RWPE1 (cell line): ENCODE measurements at regions not wholly inside any gene's neighbourhood (a gene's known extent, or its start where the extent isn't known, plus 50 kb on each side); places are given as distances from the start of the nearest gene placed in this dataset.
"Not testable (repeated sequence)": the region's sequence is repeated elsewhere in the genome, so short reads cannot be mapped to it uniquely, and the experiment has no call there.

Experiments
- CTCF ChIA-PET: fragments of 350-600 bp; sonication (Branson Sonifier 250); formaldehyde crosslinking; extraction: SDS; loops from one replicate; lab custom pipeline; 2021; lab: Yijun Ruan, JAX
- POLR2A ChIA-PET: fragments of 400-600 bp; formaldehyde crosslinking; extraction: SDS; loops from one replicate; lab custom pipeline; 2020; ENCODE audit warnings: antibody characterized with exemption; ENCODE audit not compliant: low non-redundant PET; lab: Yijun Ruan, JAX
- DNase-seq: peaks from one replicate; pipeline ENCODE4 v3.0.0; 2012; ENCODE audit warnings: low spot score
- H3K27ac ChIP-seq: fragments of 450-650 bp; 2 replicates; pipeline ENCODE4 v1.5.1; 2017
- TF ChIP-seq, protein P1 (sequence below): fragments of 450-650 bp; conservative IDR thresholded peaks from 2 replicates; pipeline ENCODE4 v1.5.1; 2017; ENCODE audit warnings: low read depth, mild to moderate bottlenecking

DNA sequence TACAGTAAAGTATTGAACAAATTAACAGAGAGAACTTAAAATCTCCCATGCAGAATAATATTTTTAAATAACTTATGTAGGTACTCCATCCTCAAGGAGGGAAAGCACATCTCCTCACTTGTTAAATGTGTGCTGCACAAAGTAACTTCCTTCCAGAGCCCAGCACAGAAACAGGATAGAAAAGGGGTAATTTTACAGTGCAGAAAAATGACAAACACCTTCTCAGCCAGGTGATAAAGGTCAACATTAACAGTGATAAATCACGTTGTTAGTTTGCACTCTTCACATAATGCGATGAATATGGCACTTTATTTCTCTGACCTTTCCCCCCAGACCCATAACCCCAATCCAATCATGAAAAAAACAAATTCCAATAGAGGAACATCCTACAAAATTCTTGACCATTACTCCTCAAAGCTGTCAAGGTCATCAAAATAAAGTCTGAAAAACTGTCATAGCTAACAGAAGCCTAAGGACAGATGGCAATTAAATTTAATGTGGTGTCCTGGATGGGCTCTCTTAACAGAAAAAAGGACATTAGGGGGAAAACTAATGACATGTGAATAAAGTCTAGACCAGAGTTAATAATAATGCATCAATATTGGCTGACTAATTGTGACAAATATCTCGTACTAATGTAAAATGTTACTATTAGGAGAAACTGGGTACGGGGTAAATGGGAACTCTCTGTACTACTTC is 547.4 kb upstream of the AGA start:
- ChIA-PET POLR2A (no interaction called here), CTCF (no interaction called here)
- TF ChIP-seq, protein P1, sequence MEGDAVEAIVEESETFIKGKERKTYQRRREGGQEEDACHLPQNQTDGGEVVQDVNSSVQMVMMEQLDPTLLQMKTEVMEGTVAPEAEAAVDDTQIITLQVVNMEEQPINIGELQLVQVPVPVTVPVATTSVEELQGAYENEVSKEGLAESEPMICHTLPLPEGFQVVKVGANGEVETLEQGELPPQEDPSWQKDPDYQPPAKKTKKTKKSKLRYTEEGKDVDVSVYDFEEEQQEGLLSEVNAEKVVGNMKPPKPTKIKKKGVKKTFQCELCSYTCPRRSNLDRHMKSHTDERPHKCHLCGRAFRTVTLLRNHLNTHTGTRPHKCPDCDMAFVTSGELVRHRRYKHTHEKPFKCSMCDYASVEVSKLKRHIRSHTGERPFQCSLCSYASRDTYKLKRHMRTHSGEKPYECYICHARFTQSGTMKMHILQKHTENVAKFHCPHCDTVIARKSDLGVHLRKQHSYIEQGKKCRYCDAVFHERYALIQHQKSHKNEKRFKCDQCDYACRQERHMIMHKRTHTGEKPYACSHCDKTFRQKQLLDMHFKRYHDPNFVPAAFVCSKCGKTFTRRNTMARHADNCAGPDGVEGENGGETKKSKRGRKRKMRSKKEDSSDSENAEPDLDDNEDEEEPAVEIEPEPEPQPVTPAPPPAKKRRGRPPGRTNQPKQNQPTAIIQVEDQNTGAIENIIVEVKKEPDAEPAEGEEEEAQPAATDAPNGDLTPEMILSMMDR = no peak
- no peak for DNase-seq
- no peak overlapping the region for H3K27ac ChIP-seq

DNA sequence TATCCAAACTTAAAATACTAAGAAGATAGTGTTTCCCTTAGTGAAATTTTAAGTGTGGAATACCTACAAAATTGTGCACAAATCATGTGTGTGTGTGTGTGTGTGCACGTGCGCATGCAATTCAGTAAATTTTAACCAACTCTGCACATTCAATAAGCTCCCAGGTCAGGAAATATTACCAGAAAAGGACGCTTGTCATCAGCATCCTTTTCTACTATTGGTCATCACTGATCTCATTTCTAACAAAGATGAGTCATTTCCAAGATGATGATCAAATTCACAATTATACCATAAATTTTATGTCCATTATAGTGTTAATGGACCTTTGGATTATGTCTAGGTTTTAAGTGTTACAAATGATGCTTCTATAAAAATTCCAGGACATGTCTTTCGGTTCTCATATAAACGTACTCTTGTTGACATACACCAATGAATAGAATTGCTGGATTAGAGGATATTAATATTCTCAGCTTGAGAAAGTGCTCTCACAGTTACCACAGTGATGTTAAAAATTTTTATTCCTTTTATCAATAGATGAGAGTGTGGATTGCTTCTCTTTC is 560.9 kb upstream of the AGA start:
- ChIA-PET POLR2A (no interaction called here), CTCF (no interaction called here)
- H3K27ac ChIP-seq = no peak overlapping the region
- TF ChIP-seq, protein P1 = no peak
- DNase-seq = no peak

DNA sequence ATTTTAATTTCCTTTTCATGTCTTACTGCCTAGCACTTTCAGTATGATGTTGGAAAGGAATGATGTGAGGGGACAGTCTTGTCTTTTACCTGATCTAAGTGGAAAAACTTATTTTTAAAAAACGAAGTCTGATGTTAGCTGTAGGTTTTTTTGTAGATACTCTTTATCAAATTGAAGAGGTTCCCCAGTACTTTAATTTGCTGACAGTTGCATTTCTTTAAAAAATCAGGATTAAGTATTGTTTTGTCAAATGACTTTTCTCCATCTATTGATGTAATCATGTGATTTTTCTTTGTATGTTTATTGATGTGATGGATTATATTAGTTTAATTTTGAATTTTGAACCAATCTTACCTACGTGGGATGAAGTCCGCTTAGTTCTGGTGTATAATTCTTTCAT is 568.4 kb upstream of the AGA start:
- no peak overlapping the region for H3K27ac ChIP-seq
- ChIA-PET POLR2A (no interaction called here), CTCF (no interaction called here)
- TF ChIP-seq, protein P1 = no peak
- no peak for DNase-seq

DNA sequence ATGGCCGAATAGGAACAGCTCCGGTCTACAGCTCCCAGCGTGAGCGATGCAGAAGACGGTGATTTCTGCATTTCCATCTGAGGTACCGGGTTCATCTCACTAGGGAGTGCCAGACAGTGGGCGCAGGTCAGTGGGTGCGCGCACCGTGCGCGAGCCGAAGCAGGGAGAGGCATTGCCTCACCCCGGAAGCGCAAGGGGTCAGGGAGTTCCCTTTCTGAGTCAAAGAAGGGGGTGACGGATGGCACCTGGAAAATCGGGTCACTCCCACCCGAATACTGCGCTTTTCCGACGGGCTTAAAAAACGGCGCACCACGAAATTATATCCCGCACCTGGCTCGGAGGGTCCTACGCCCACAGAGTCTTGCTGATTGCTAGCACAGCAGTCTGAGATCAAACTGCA is 572.8 kb upstream of the AGA start:
- H3K27ac ChIP-seq, POLR2A ChIA-PET, CTCF ChIA-PET, DNase-seq: not testable (repeated sequence)

DNA sequence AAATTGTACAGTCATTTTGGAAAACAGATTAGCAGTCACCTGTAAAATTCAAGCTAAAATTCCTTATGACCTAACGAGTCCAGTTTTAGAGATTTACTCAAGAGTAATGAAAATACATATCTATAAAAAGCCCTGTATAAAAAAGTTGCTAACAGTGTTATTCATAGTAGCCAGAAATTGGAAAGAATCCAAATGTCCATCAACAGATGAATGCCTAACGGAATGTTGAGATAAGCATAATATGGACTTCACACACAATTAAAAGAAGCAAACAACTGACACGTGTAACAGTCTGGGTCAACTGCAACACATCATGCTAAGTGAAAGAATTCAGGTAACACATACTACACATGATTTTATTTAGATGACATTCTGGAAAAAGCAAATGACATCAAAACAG is 584.8 kb upstream of the AGA start:
- POLR2A ChIA-PET = no interaction called here
- DNase-seq = no peak
- CTCF ChIA-PET = interaction anchor here (0.6 kb wide), 1 partner anchor 93 kb away, joined by 3 read pairs; no protein-coding TSS in a partner anchor
- H3K27ac ChIP-seq = no peak overlapping the region
- TF ChIP-seq, protein P1 = no peak

DNA sequence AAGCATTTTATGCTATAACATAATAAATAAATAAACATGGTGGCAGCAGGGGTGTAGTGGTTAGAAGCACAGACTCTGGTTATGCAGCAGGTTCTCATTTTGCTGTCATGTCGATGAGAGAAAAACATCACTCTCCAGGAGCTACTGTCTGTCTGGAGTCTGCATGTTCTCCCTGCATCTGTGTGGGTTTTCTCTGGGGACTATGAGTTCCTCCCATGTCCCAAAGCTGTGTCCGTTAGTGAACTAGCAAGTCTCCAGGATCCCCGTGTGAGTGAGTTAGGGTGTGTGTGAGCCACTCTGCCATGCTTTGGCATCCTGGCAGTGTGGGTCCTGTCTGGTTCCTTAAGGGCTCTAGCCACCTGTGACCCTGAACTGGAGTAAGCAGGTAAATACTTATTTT is 585.6 kb upstream of the AGA start:
- ChIA-PET POLR2A (no interaction called here), CTCF (interaction anchor here (0.5 kb wide), 1 partner anchor 974 kb away, joined by 4 read pairs; no protein-coding TSS in a partner anchor)
- DNase-seq = no peak
- TF ChIP-seq, protein P1 = no peak
- no peak overlapping the region for H3K27ac ChIP-seq

- ChIA-PET CTCF (no interaction called here), POLR2A (no interaction called here)
- TF ChIP-seq, protein P1 = no peak
- H3K27ac ChIP-seq = no peak overlapping the region
- DNase-seq = no peak
Measured at GRCh38 chr4:178028481-178028880, 586.2 kb upstream of the AGA start.
